Keratinocyte (primary cell): ENCODE measurements at regions not wholly inside any gene's neighbourhood (a gene's known extent, or its start where the extent isn't known, plus 50 kb on each side); places are given as distances from the start of the nearest gene placed in this dataset.

ENCODE experiments used
- EZH2 ChIP-seq: IDR thresholded peaks from one replicate; pipeline ENCODE4 v1.6.1; 2012; ENCODE audit warnings: inconsistent platforms, mild to moderate bottlenecking, low read length, moderate library complexity
- TF ChIP-seq, protein P1 (sequence below), 3 experiments: IDR thresholded peaks in 1 of 3; conservative IDR thresholded peaks in 1 of 3; optimal IDR thresholded peaks in 1 of 3; 2 replicates in 2 of 3; 3 replicates in 1 of 3; pipeline versions ENCODE3 to v1.5.1; 2011; ENCODE audit warnings: low read length in 3 of 3, mild to moderate bottlenecking in 3 of 3, moderate library complexity in 2 of 3, control low read depth in 1 of 3, inconsistent platforms in 1 of 3; ENCODE audit not compliant: insufficient read depth in 2 of 3; ENCODE audit errors: extremely low read depth in 1 of 3

DNA sequence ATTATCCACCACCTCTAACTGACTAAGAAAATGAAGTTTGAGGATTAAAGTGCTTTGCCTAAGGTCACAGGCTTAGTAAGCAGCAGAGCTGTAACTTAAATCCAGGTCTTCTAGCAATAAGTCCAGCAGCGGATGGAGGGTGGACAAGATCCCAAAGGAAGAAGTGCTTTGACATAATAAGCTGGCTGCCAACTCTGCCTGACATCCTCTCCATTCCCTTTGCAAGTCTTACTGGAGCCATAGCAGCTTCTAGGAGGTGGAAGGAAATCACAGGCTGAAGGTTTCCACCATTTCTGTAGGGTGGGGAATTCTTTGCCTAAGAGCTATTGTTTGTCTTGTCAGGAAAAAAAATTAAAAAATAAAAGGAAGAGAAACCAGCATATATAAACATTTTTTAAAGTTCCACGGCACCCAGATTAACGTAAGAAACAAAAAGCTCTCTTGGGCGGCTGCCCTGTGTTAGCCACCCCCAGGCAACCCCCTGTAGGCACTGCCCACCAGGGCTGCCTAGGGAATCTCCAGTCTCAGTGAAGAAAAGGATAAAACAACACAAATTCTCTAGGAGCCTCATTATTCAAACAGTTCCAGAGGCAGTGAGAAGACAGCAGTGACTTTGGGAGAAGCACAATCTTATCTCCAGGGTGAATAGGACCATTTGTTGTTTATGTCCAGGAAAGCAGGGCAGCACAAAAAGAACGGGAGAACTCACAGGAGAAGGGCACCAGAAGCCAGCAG lies 380.8 kb upstream of the CADM1 start:
- TF ChIP-seq, protein P1, sequence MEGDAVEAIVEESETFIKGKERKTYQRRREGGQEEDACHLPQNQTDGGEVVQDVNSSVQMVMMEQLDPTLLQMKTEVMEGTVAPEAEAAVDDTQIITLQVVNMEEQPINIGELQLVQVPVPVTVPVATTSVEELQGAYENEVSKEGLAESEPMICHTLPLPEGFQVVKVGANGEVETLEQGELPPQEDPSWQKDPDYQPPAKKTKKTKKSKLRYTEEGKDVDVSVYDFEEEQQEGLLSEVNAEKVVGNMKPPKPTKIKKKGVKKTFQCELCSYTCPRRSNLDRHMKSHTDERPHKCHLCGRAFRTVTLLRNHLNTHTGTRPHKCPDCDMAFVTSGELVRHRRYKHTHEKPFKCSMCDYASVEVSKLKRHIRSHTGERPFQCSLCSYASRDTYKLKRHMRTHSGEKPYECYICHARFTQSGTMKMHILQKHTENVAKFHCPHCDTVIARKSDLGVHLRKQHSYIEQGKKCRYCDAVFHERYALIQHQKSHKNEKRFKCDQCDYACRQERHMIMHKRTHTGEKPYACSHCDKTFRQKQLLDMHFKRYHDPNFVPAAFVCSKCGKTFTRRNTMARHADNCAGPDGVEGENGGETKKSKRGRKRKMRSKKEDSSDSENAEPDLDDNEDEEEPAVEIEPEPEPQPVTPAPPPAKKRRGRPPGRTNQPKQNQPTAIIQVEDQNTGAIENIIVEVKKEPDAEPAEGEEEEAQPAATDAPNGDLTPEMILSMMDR (optimal IDR thresholded peaks at IDR 0.05 in 1 of 3, IDR thresholded peaks at IDR 0.05 in 1 of 3, conservative IDR thresholded peaks at IDR 0.05 in 1 of 3; ENCODE audit: extremely low read depth in 1 of 3, insufficient read depth in 2 of 3, low read length in 3 of 3) = no peak
- no peak for TF ChIP-seq EZH2
